ENCODE measurements at regions not wholly inside any gene's neighbourhood (a gene's known extent, or its start where the extent isn't known, plus 50 kb on each side); places are given as distances from the start of the nearest gene placed in this dataset.
"Not testable (repeated sequence)": the region's sequence is repeated elsewhere in the genome, so short reads cannot be mapped to it uniquely, and the experiment has no call there.

- not testable (repeated sequence) for DNase-seq
These were observed 183.7 kb downstream of the COPRS start for GRCh38 chr17:31675392-31675791.

- peak; percentile 57 for DNase-seq
These were observed 184.2 kb downstream of the COPRS start for GRCh38 chr17:31674717-31675349.

GRCh38 chr17:31674305-31674704 is 184.7 kb downstream of the COPRS start:
- DNase-seq: peak; percentile 72

- DNase-seq: peak; percentile 27
These were observed 186.0 kb downstream of the COPRS start for GRCh38 chr17:31673076-31673475.

GRCh38 chr17:31672161-31672819 is 186.8 kb downstream of the COPRS start:
- DNase-seq: peak; percentile 49

- DNase-seq: no peak
These were observed 195.5 kb downstream of the COPRS start for GRCh38 chr17:31663576-31663975.

GRCh38 chr17:31660684-31661083 is 198.4 kb downstream of the COPRS start:
- DNase-seq: peak; percentile 29

- DNase-seq: peak; percentile 51
These were observed 201.2 kb downstream of the COPRS start for GRCh38 chr17:31657876-31658275.

GRCh38 chr17:31654936-31655335 is 204.1 kb downstream of the COPRS start:
- DNase-seq: peak; percentile 96

- peak; percentile 45 for DNase-seq
These were observed 205.4 kb downstream of the COPRS start for GRCh38 chr17:31653691-31654090.

- no peak for DNase-seq
These were observed 208.1 kb downstream of the COPRS start for GRCh38 chr17:31650756-31651520.

GRCh38 chr17:31649302-31649701 is 209.7 kb downstream of the COPRS start:
- DNase-seq: no peak

GRCh38 chr17:31647661-31648060 is 211.4 kb downstream of the COPRS start:
- DNase-seq: no peak

GRCh38 chr17:31646642-31647041 is 212.4 kb downstream of the COPRS start:
- peak; percentile 4 for DNase-seq

GRCh38 chr17:31645351-31645750 is 213.7 kb downstream of the COPRS start:
- DNase-seq: peak; percentile 31

GRCh38 chr17:31631766-31632165 is 227.3 kb downstream of the COPRS start:
- peak; percentile 14 for DNase-seq

GRCh38 chr17:31630866-31631265 is 228.2 kb downstream of the COPRS start:
- DNase-seq: peak; percentile 7

GRCh38 chr17:31629696-31630470 is 229.2 kb downstream of the COPRS start:
- DNase-seq: peak; percentile 37

- no peak for DNase-seq
These were observed 231.1 kb downstream of the COPRS start for GRCh38 chr17:31627960-31628359.

GRCh38 chr17:31623990-31624389 is 232.5 kb downstream of the RAB11FIP4 start:
- DNase-seq: no peak

GRCh38 chr17:31622500-31622899 is 231.0 kb downstream of the RAB11FIP4 start:
- DNase-seq: no peak

- no peak for DNase-seq
These were observed 230.1 kb downstream of the RAB11FIP4 start for GRCh38 chr17:31621566-31621965.

GRCh38 chr17:31611053-31611452 is 219.6 kb downstream of the RAB11FIP4 start:
- DNase-seq: not testable (repeated sequence)

Measured in islet precursor cell (in vitro differentiated cells).